Osteoblast (primary cell): ENCODE measurements at regions not wholly inside any gene's neighbourhood (a gene's known extent, or its start where the extent isn't known, plus 50 kb on each side); places are given as distances from the start of the nearest gene placed in this dataset.

Experiments used
- DNase-seq: peaks from one replicate; pipeline ENCODE4 v3.0.0; 2011; ENCODE audit warnings: low spot score, mixed read lengths; ENCODE audit not compliant: insufficient read length; ENCODE audit errors: missing footprints
- H2AFZ ChIP-seq: 2 replicates; pipeline ENCODE4 v1.6.0; 2011; ENCODE audit warnings: mild to moderate bottlenecking, low read length
- H3K27ac ChIP-seq: 2 replicates; pipeline ENCODE4 v1.5.1; 2011; ENCODE audit warnings: mild to moderate bottlenecking, low read depth, low read length, moderate library complexity
- H3K27me3 ChIP-seq: 2 replicates; pipeline ENCODE4 v1.6.0; 2012; ENCODE audit warnings: mild to moderate bottlenecking, control low read depth, inconsistent platforms, low read length, moderate library complexity; ENCODE audit not compliant: insufficient read depth
- H3K36me3 ChIP-seq: 2 replicates; pipeline ENCODE4 v1.5.1; 2011; ENCODE audit warnings: mild to moderate bottlenecking, low read length, control low read depth, moderate library complexity; ENCODE audit not compliant: insufficient read depth
- H3K4me1 ChIP-seq: 2 replicates; pipeline ENCODE4 v1.5.1; 2011; ENCODE audit warnings: mild to moderate bottlenecking, low read length, control low read depth, moderate library complexity; ENCODE audit not compliant: insufficient read depth
- H3K4me2 ChIP-seq: 2 replicates; pipeline ENCODE4 v1.6.0; 2011; ENCODE audit warnings: mild to moderate bottlenecking, low read length; ENCODE audit not compliant: insufficient read depth
- H3K4me3 ChIP-seq: fragments of 200-600 bp; sonication (generic); 3 replicates; pipeline ENCODE4 v1.5.1; 2012; ENCODE audit warnings: mild to moderate bottlenecking, low read length, inconsistent platforms; ENCODE audit not compliant: insufficient read depth
- H3K79me2 ChIP-seq: 2 replicates; pipeline ENCODE4 v1.6.0; 2012; ENCODE audit warnings: mild to moderate bottlenecking, low read length, control low read depth, inconsistent platforms; ENCODE audit not compliant: insufficient read depth
- H3K9me3 ChIP-seq: 2 replicates; pipeline ENCODE4 v1.5.1; 2011; ENCODE audit warnings: low read depth, low read length, control low read depth
- H4K20me1 ChIP-seq: 2 replicates; pipeline ENCODE4 v1.6.0; 2012; ENCODE audit warnings: mild to moderate bottlenecking, low read length, control low read depth; ENCODE audit not compliant: insufficient read depth
- TF ChIP-seq, protein P1 (sequence below): IDR thresholded peaks from 2 replicates; pipeline ENCODE4 v1.5.1; 2011; ENCODE audit warnings: mild to moderate bottlenecking, low read depth, low read length, moderate library complexity; ENCODE audit errors: extremely low read depth

DNA sequence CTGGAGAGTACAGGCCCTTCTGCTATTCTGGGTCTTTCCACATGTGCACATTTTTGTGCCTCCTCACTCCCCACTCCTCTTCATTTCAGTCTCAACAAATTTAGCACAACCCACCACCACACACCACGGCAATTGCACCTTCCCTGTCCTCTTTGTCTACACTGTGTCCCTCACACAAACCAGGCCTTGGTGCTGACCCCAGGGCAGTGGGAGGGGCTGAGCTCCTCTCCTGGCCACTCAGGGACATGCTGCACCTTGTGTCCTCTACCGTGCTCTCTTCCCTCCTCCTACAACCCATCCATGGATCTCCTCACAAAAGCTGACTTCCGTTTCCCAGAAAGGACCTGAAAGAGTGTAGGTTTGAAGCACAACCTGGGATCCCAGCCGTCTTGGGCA lies 90.9 kb upstream of the IKZF1 start:
- DNase-seq = no peak
- no peaks in the 10 kb centered on the region for H4K20me1 ChIP-seq

DNA sequence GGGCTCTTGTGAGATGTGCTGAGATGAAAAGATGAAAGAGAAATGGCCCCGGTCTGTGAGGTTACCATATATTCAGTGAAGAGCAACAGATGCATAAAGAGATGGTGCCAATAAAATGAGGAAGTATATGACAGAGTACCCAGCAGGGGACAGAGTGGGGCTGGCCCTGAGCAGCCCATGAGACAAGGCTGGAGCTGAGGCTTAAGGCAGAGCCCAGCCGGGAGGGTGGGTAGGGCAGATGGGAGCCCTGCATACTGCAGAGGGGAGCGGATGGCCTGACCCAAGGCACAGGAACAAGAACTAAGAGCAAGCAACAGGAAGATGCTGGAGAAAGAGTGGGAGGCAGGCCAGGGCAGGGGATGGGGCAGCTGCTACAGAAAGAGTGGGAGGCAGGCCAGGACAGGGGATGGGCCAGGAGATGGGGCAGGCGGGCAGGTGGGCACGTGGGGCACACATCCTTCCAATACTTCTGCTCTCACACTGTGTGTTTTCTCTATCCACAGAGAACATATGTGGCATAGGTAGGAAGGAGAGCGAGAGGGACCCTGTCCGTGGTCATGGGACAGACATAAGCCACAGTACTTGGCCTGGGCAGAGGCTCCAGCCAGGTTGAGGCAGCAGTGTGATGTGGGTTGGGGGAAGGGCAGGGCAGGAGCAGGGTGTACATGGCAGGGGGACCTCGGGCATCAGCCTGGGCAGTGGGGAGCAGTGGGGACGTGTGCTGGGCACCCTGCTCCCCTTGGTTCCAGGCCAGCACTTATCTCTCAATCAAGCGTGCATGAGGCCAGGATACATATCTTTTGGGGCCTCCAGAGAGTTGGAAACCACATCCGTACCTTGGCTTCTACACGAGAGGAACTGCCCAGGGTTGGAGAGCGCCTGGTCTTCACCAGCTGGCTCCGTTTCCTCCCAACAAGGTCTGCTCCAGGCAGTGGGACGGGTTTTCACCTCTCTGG lies 91.6 kb upstream of the IKZF1 start:
- H2AFZ ChIP-seq = no peak overlapping the region
- H3K79me2 ChIP-seq = no peaks in the 10 kb centered on the region
- no peaks in the 10 kb centered on the region for H3K27me3 ChIP-seq
- TF ChIP-seq, protein P1, sequence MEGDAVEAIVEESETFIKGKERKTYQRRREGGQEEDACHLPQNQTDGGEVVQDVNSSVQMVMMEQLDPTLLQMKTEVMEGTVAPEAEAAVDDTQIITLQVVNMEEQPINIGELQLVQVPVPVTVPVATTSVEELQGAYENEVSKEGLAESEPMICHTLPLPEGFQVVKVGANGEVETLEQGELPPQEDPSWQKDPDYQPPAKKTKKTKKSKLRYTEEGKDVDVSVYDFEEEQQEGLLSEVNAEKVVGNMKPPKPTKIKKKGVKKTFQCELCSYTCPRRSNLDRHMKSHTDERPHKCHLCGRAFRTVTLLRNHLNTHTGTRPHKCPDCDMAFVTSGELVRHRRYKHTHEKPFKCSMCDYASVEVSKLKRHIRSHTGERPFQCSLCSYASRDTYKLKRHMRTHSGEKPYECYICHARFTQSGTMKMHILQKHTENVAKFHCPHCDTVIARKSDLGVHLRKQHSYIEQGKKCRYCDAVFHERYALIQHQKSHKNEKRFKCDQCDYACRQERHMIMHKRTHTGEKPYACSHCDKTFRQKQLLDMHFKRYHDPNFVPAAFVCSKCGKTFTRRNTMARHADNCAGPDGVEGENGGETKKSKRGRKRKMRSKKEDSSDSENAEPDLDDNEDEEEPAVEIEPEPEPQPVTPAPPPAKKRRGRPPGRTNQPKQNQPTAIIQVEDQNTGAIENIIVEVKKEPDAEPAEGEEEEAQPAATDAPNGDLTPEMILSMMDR = no peak
- H3K4me1 ChIP-seq = no peaks in the 10 kb centered on the region
- no peaks in the 10 kb centered on the region for H3K36me3 ChIP-seq
- H3K9me3 ChIP-seq = no peaks in the 10 kb centered on the region
- no peak overlapping the region for H3K27ac ChIP-seq
- H3K4me2 ChIP-seq = no peak overlapping the region
- no peaks in the 10 kb centered on the region for H4K20me1 ChIP-seq
- H3K4me3 ChIP-seq = no peak overlapping the region
- DNase-seq = peak; percentile 60

More for the DNA sequence above, 90.9 kb upstream of the IKZF1 start:
- TF ChIP-seq, protein P1 = no peak
- Histone ChIP-seq H3K9me3 (no peaks in the 10 kb centered on the region), H3K4me2 (no peak overlapping the region), H3K27me3 (no peaks in the 10 kb centered on the region), H3K4me3 (no peak overlapping the region), H2AFZ (no peak overlapping the region), H3K4me1 (no peaks in the 10 kb centered on the region), H3K79me2 (no peaks in the 10 kb centered on the region), H3K27ac (no peak overlapping the region), H3K36me3 (no peaks in the 10 kb centered on the region)

- Histone ChIP-seq H3K9me3 (no peaks in the 10 kb centered on the region), H4K20me1 (no peaks in the 10 kb centered on the region), H2AFZ (no peak overlapping the region), H3K27ac (no peak overlapping the region), H3K4me2 (no peak overlapping the region), H3K27me3 (no peaks in the 10 kb centered on the region), H3K79me2 (no peaks in the 10 kb centered on the region), H3K4me3 (no peak overlapping the region), H3K36me3 (no peaks in the 10 kb centered on the region), H3K4me1 (no peaks in the 10 kb centered on the region)
- no peak for DNase-seq
- TF ChIP-seq, protein P1 = no peak
These were observed 92.5 kb upstream of the IKZF1 start for GRCh38 chr7:50212016-50212325.

DNA sequence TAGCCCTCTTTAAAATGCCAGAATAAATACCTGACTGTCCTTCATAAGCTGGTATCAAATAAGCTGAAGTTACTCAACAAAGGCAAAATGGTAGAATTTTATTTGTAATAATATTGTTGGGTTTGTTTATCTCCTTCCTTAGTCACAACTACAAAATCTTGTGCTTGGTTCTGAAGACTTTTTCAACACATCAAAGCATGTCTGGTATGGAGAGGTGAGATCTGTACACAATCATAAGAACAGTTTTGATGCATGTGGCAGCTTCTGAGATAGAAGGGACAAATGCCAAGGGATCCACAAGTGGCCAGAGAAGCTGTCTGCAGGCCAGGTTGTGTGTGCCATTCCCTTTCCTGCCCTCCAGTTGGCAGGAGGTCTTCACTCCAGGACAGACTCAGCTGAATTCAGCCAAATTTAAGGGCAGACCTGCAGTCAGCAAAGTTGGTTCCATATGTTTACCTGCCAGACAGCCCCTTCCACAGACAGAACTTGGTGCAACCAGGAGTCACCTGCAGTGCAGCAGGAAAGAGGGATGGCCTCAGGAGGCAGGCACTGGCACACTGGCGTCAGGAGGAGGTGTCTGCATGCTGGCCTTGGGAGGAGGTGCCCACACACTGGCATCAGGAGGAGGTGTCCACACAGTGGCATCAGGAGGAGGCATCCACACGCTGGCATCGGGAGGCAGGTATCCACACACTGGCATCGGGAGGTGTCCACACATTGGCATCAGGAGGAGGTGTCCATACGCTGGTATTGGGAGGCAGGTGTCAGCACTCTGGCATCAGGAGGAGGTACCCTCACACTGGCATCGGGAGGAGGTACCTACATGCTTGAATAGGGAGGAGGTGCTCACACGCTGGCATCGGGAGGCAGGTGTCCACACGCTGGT lies 93.1 kb upstream of the IKZF1 start:
- Histone ChIP-seq H3K79me2 (no peaks in the 10 kb centered on the region), H3K27me3 (no peaks in the 10 kb centered on the region), H4K20me1 (no peaks in the 10 kb centered on the region), H3K27ac (no peak overlapping the region), H3K36me3 (no peaks in the 10 kb centered on the region), H2AFZ (no peak overlapping the region), H3K4me3 (no peak overlapping the region), H3K9me3 (no peaks in the 10 kb centered on the region), H3K4me2 (no peak overlapping the region), H3K4me1 (no peaks in the 10 kb centered on the region)
- no peak for DNase-seq
- TF ChIP-seq, protein P1 = no peak
